GM18867 (cell line): ENCODE measurements at regions not wholly inside any gene's neighbourhood (a gene's known extent, or its start where the extent isn't known, plus 50 kb on each side); places are given as distances from the start of the nearest gene placed in this dataset.
"Not testable (repeated sequence)": the region's sequence is repeated elsewhere in the genome, so short reads cannot be mapped to it uniquely, and the experiment has no call there.

Experiments
- ATAC-seq: cut with Tn5 transposase; IDR thresholded peaks from one replicate; pipeline ENCODE4 v1.9.1; 2021; ENCODE audit warnings: mild to moderate bottlenecking, moderate library complexity; ENCODE audit not compliant: unreplicated experiment

DNA sequence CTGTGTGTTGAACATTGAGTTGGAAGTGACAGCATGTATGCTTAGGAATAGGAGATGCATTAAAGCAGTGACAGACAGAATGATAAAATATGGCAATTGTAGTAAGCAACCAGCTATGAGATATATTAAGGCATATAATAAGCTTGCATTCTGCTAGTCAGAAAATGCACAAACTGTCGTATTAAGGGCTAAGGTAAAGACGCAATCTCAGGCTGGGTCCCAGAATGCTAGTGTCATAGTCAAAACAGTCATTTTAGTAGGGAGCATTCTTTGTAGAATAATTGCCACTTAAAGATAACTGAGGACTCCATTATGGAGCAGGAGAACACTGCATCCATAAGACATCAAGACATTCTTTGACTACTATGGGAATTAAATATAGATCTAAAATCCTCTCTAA is 1369.7 kb upstream of the C9orf72 start:
- ATAC-seq = no peak

DNA sequence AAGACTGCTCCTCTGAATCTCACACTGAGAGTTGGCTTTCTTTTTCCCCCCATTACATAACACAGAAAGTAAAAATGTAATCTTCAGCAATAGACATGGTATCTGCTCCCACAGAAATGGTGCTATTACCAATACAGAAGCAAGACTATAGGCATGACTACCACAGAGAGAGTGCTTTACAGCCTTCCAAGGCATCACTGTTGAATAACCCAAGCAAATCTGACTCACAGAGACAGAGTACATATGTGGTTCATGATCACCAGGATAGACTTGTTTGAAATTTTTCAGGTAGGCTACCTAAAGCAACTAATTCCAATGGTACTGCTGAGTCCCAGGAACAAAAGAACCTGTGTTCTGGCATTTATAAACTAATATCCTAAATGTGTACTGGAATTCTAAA is 1373.4 kb upstream of the C9orf72 start:
- no peak for ATAC-seq

DNA sequence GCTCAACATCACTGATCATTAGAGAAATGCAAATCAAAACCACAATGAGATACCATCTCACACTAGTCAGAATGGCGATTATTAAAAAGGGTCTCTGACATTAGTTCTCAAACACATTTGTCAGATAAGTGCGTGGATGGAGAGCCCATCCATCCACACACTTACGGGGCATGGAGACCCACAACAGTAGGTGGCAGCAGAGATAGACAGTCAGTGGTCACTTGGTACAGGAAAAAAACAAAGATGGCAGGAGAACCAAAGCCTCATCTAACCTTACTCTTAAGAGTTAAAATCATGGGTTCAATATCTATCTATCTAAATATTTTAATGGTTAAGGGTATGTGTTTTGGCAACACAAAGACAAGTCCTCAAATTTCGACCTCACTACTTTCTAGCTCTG is 1378.7 kb upstream of the C9orf72 start:
- ATAC-seq = no peak

DNA sequence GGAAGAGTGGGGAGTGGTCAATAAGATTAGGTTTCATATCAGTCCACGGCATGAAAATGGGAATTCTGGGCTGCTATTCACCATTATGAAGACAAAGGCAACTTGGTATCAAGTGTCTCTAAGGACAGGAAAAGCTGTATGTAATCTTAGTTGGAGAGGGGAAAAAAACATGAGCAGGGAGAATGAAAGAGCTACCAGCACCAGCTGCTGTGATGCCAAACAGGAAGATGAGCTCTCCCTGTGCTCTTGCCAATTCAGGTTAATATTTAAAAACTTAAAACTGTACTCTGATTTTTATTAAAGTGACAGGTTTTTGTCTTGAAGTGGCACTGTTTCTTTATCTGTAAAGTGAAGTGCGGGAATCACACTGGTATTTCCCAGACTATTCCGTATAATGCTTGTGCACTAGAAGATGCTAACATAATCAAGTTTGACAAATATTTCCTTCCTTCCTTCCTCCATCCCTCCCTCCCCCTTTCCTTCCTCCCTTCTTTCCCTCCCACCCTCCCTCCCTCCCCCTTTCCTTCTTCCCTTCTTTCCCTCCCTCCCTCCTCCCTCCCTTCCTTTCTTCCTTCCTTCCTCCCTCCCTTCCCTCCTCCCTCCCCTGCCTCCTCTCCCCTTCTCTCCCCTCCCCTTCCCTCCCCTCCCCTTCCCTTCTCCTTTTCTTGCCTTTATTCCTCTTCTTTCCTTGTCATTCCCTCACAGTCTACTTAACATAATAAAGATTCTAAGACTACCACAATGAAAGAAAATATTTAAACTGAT is 1383.0 kb upstream of the C9orf72 start:
- no peak for ATAC-seq

DNA sequence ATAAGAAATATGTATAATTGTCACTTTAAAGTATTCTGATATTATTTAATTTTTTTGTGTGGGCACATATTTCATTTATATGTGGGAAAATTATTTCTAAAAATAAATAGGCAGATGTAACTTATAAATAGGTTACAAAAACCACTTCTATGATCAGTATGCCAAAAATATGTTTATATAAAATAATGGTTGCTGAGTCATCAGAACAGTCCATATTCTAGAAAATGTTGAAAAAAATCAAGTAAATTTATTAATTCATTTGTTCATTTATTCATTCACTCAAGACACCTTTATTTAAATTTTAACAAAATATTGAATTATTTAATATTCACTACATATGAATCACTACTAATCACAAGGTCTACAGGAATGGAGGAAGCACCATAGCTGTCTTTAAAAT is 1387.3 kb upstream of the C9orf72 start:
- no peak for ATAC-seq

DNA sequence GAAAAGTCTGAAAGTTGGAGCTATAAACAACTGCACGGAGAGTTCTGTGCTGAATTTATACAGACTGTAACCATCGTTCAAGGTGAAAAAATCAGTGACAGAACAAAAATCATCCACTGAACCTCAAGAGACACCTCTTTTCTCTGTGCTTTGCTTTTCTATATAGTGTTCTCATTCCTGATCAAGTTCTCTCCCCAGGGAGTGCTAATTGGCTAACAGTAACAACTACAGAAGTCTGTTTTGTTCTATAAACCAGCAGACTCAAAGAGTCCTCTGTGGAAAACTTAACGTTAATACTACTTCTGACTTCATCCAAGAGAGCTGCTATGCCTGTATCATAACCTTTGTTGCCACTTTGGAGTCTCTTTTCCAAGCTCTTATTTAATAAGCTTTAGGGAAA is 1388.3 kb upstream of the C9orf72 start:
- ATAC-seq = no peak

DNA sequence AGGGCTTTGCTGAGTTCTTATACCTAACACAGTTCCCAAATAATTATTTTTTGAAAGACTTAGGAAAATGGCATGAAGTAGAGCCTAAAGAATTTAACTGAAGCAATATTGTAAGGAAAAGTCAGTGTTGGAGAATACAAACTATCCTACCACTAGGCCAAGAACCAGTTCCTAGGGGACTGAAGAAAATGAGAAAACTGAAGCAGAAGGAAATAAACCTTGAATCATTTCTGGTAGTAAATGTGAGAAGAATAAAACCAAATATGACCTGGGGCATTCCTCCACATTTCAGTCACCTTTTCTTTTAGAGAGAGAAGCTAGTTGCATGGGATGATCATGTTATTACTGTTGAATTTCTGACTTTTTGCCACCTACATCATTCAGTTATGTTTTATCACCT is 1393.9 kb upstream of the C9orf72 start:
- ATAC-seq = no peak

DNA sequence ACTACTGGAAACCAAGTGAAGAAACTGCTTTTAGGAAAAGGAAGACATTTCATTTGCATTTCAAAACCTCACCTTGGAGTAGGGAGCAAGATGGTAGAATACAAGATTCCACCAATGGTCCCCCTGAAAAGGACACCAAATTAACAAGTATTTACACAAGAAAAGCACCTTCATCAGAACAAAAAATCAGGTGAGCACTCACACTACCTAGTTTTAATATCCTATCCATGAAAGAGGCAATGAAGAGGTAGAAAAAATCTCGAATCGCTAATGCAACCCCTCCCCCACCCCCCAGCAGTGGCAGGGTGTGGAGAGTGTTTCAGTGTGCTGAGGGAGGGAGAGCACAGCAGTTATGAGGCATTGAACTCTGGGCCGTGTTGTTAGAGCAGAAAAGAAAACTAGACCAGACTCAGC is 1397.0 kb upstream of the C9orf72 start:
- ATAC-seq = no peak

DNA sequence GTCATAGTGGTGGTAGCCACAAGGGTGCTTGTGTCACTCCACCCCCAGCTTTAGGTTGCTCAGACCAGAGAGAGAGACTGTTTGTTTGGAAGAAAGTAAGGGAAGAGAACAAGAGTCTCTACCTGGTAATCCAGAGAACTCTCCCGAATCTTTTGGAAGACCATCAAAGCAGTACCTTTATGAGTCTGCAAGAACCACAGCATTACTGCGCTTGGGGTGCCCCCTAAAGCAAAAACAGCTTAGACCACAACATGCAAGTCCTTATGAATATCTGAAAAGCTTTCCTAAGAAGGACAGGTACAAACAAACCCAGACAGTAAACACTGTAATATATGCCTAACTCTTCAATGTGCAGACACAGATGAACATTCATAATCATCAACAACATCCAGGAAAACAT is 1398.6 kb upstream of the C9orf72 start:
- ATAC-seq = no peak

DNA sequence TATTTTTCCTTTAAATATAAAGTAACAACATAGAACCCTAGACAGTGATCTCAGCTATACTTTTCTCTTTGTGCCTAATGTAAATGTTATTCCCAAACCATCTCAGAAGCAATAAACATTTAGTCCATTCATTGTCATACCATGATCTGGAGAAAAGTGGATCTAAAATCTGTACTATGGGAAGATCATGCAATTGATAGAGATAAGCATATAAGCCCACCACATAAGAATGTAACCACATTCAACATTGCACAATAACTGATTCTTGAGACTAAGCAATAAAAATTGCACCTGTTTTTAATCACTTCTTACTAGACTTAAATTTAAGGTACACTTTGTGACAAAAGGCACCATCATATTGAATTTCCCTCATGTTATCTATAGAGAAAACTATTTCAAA is 1403.0 kb upstream of the C9orf72 start:
- ATAC-seq = no peak

DNA sequence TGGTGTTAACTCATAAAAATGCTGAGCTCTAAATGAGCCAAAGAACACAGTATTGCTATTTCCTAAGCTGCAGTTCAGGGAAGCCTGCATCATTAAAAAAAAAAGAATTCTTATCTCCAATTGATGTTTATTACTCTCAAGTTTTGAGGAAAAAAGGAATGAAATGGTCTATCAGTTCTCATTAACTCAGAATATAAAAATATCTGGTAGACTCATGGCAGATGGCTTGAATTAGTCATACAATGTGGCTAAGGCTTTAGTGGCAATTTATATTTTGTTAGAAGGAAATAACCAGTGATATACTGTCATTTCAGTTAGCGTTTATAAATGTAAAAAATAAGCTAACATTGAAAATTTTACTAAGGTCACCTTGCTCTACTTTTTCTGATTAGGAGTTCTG is 1403.4 kb upstream of the C9orf72 start:
- ATAC-seq = no peak

DNA sequence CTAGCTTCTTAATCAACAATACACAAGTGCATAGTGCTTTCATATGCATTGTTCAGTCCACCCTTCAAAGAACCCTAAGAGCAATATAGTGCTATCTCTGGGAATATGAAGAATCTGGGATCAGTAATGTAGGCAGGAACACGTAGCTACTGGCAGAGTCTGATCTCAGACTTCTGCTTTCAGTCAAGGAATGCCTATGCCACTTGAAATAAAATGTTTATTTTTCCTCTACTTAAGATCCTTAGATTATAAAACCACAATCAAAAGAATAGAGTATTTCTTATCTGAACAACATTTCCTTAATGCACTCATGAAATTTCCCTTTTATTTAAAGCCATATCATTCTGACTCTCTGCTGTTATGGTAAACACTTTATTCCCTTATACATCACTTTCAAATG is 1407.8 kb upstream of the C9orf72 start:
- no peak for ATAC-seq

DNA sequence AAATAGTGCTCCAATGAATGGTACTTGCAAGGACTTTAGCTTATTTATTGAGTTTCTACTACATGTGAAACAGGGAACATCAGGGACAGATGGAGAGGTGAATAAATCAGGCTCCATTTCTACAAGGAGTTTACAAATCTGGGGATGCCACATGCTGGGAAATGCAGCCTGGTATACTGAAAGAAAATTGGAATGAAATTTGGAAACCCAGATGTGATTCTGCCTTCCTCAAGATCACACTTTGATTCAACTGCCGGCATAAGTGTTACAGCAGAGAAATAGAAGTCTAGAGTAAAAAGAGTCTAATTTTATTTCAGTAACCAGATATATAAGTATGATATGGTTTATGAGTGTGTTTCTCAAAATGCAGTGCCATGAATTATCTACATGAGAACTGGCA is 1408.4 kb upstream of the C9orf72 start:
- no peak for ATAC-seq

DNA sequence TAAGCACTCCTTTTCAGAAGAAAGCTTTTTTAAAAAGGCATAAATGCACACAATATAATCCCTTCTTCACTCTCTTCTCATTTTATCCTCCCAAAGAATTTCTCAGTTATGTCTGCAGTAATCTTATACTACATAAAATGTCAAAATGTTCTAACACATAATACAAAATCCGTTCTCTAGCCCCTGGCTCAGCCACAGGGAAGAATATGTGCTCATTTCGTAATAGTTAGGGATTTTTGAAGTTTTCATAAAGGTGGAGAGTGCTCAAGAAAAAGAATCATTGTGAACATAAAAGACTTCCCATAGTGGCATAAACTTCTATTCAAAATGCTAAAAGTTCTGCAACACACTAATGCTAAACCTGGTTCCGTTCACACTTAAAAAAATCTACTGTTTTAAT is 1410.7 kb upstream of the C9orf72 start:
- no peak for ATAC-seq

DNA sequence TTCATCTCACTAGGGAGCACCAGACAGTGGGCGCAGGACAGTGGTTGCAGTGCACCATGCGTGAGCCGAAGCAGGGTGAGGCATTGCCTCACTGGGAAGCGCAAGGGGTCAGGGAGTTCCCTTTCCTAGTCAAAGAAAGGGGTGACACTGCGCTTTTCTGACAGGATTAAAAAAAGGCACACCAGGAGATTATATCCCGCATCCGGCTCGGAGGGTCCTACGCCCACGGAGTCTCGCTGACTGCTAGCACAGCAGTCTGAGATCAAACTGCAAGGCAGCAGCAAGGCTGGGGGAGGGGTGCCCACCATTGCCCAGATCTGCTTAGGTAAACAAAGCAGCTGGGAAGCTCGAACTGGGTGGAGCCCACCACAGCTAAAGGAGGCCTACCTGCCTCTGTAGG is 1416.7 kb upstream of the C9orf72 start:
- not testable (repeated sequence) for ATAC-seq

DNA sequence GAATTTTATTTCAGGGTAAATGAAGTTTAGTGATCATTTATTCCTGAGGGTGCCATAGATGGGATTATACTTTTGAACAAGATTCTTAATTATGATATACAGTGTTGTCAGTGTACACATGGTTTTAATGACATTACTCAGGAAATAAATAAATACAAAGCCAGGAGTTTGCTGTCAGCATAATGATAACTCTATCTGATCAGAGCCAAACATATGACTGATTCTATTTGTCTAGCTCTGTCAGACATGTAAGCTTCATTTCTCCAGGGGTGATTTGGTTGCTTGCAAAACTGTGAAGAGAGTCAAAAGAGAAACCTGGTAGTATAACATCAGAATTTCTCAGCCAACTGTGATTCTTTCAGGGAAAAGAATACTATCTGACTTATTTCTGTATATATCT is 1425.8 kb upstream of the C9orf72 start:
- ATAC-seq = no peak

DNA sequence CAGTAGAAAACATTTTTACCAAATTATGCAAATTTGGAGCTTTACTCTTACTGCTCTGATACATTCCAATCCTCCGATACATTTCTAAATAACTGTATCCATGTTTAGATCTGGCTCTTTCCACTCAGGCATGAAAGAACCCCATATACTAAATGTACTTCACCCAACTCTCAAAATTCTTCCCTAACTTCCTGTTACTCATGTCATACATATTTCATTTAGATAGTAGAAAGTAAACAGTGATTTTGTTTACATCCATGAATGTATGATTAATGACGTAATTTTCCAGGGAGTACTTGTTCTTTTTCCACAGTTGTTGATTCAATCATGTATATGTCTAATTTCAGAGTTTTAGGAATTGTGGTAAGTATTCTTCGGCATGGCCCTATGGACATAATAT is 1426.5 kb upstream of the C9orf72 start:
- no peak for ATAC-seq

DNA sequence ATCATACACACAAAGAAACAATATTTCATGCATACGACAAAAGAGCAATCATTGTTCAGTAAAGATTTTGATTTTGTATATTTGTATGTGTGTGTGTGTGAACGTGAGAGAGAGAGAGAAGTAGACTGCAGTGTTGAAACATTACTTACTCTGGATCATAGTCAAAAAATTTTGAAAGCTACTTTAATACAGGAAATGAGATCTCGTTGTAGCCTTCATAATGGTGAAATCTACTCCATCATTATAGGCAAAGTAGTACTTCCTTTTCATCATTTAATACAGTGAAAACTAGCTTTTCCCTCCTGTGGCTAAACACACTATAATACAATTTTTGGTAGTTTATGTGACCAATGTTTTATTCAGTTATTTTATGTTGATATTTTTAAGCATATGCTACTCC is 1427.7 kb upstream of the C9orf72 start:
- ATAC-seq = no peak

DNA sequence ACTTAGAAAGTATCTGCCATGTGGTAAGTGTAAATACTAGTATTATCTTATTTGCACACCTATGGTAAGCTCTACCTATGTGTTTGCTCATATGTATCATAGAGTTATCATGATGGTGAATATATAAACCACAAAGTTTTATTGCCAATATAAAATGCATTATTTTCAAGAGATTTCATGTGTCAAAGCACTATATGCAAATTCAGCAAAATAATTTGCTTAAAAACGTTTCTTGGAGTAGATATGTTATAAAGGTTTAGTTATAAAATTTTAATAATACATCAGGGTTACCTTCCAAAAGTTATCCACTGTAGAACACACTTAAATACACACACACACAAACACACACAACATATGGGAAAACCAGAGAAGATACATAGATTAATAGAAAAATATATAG is 1431.7 kb upstream of the C9orf72 start:
- no peak for ATAC-seq

DNA sequence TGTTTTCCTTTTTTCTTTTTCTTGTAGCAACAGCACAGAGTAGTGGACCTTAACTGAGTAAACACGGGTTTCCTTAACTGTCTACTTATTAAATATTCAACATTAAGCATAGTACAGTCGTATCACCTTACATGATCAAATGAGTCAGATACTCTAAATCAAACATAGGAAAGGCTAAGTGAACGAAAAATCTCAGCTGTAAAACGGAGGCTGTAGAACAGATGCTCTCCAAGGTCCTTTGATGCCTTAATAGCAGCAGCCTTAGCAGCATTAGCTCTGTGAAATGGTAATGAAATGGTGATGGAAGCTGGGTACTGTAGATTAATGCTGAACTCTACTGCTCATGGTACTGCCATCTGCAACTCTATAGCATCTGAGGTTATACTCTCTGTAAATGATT is 1433.3 kb upstream of the C9orf72 start:
- ATAC-seq = no peak

DNA sequence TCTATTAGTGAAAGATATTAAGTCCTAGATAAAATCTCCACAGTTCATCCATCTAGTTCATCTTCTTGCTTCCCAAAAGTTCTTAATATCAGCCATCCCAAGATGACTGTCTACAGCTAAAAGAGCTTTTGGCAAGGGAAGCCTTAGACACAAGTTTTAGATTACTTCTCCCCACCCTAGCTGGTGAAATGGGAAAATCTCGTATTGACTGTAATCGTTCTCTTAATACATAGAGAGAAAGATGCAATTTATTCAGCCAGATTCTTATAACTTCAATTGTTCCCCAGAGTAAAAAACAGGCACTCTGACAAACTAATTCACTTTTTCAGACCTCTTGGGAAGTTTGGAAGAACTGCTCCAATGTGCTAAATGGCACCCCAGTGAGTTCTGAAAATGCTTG is 1439.6 kb upstream of the C9orf72 start:
- ATAC-seq = no peak

DNA sequence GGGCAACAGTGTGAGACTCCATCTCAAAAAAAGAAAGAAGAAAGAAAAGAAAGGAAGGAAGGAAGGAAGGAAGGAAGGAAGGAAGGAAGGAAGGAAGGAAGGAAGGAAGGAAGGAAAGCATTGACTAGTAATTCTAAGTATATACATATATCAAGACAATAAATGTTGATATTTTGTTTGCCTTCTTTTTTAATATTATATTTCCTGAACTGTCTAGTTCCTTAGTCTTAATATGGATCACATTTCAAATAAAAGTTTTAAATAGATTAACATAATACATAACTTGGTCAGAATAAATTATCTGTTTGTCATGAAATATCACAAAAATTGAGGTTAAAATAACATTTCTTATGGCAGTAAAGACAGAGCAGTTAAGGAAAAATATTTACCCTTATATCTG is 1448.4 kb upstream of the C9orf72 start:
- ATAC-seq = no peak

DNA sequence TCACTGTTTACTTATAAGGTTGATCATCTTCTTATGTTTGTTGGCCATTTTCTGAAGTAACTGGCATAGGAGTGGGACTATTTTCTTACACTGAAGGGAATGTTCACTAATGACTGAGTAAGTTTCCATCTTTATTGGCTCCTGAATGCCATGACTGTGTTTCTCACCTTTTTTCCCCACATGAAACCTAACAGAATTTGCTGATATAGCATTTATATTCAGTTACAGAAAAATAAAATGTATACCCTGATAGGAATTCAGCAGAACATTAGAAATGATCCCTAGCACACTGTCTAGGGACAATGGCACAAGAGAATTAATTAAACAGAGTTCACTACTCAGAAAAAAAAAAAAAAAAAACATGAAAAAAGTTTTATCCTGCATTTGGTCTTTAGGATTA is 1465.1 kb upstream of the C9orf72 start:
- no peak for ATAC-seq
